Adrenal gland (tissue), 5 donors: ENCODE measurements at regions not wholly inside any gene's neighbourhood (a gene's known extent, or its start where the extent isn't known, plus 50 kb on each side); places are given as distances from the start of the nearest gene placed in this dataset.

ENCODE experiments used
- CTCF ChIP-seq, 6 experiments: fragments of 450-650 bp in 4 of 6; fragments of 200-600 bp in 2 of 6; sonication (generic) in 1 of 6; IDR thresholded peaks; 1 replicate in 5 of 6; 2 replicates in 1 of 6; pipeline versions ENCODE4 v1.5.1 to v1.8.0; 2016 to 2021; ENCODE audit warnings: antibody characterized with exemption in 6 of 6, mild to moderate bottlenecking in 2 of 6, moderate library complexity in 1 of 6
- POLR2A ChIP-seq, 2 donors: fragments of 450-650 bp; IDR thresholded peaks; one replicate each; pipeline ENCODE4 v1.6.1; 2017; ENCODE audit warnings: antibody characterized with exemption in 2 of 2, mild to moderate bottlenecking in 2 of 2, moderate library complexity in 1 of 2
- donor health status: DM: no; HTN: no; CAD: no.

DNA sequence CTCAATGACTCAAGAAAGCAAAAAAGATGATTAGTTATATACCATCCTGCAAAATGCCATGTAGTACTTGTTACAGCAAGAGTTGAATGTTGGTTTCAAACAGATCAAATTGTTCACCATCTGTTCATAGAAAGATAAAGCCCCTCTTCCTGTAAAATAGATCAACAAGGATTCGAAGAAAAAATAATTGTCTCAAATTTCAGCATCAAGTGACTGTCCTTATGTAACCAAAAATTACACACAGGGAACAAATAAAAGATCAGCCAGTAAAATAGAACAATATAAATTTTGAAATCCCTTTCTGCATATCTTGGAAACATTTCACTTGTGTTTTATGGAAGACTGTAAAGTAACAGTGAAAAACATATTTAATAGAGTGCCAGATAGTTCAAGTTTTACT, 165.1 kb upstream of the STAC start:
- no peak for TF ChIP-seq CTCF (IDR thresholded peaks at IDR 0.05)
- no peak for TF ChIP-seq POLR2A (IDR thresholded peaks at IDR 0.05)
